Endothelial cell of hepatic sinusoid (primary cell): ENCODE measurements at regions not wholly inside any gene's neighbourhood (a gene's known extent, or its start where the extent isn't known, plus 50 kb on each side); places are given as distances from the start of the nearest gene placed in this dataset.
"Not testable (repeated sequence)": the region's sequence is repeated elsewhere in the genome, so short reads cannot be mapped to it uniquely, and the experiment has no call there.

Experiments used
- in situ Hi-C: cut with HindIII; loops from 2 replicates; pipeline ENCODE4 v1.10.0; 2017; ENCODE audit warnings: low sequenced_read_pairs

GRCh38 chr22:49408102-49408836 is 419.4 kb downstream of the BRD1 start:
- in situ Hi-C loops = no loop called here

GRCh38 chr22:49406879-49407587 is 420.6 kb downstream of the BRD1 start:
- in situ Hi-C loops = no loop called here

- in situ Hi-C loops = no loop called here
These were observed 421.5 kb downstream of the BRD1 start for GRCh38 chr22:49406047-49406650.

- in situ Hi-C loops = no loop called here
These were observed 422.1 kb downstream of the BRD1 start for GRCh38 chr22:49405590-49405989.

GRCh38 chr22:49404576-49405241 is 423.0 kb downstream of the BRD1 start:
- in situ Hi-C loops = no loop called here

GRCh38 chr22:49404020-49404419 is 423.7 kb downstream of the BRD1 start:
- in situ Hi-C loops = no loop called here

GRCh38 chr22:49403102-49403501 is 424.6 kb downstream of the BRD1 start:
- in situ Hi-C loops = no loop called here

GRCh38 chr22:49402169-49402568 is 425.5 kb downstream of the BRD1 start:
- in situ Hi-C loops = no loop called here

GRCh38 chr22:49400941-49401598 is 426.6 kb downstream of the BRD1 start:
- in situ Hi-C loops = no loop called here

- in situ Hi-C loops = no loop called here
These were observed 427.3 kb downstream of the BRD1 start for GRCh38 chr22:49400136-49400940.

- in situ Hi-C loops = no loop called here
These were observed 429.0 kb downstream of the BRD1 start for GRCh38 chr22:49398646-49399045.

GRCh38 chr22:49398115-49398514 is 429.6 kb downstream of the BRD1 start:
- in situ Hi-C loops = no loop called here

- in situ Hi-C loops = no loop called here
These were observed 430.9 kb downstream of the BRD1 start for GRCh38 chr22:49396817-49397216.

- in situ Hi-C loops = no loop called here
These were observed 432.1 kb downstream of the BRD1 start for GRCh38 chr22:49395617-49396016.

GRCh38 chr22:49395062-49395461 is 432.6 kb downstream of the BRD1 start:
- in situ Hi-C loops = not testable (repeated sequence)

GRCh38 chr22:49394116-49394785 is 433.4 kb downstream of the BRD1 start:
- in situ Hi-C loops = no loop called here

- in situ Hi-C loops = no loop called here
These were observed 434.1 kb downstream of the BRD1 start for GRCh38 chr22:49393526-49393925.

GRCh38 chr22:49392841-49393510 is 434.7 kb downstream of the BRD1 start:
- in situ Hi-C loops = no loop called here

- in situ Hi-C loops = no loop called here
These were observed 435.4 kb downstream of the BRD1 start for GRCh38 chr22:49392247-49392646.
